ENCODE measurements at regions not wholly inside any gene's neighbourhood (a gene's known extent, or its start where the extent isn't known, plus 50 kb on each side); places are given as distances from the start of the nearest gene placed in this dataset.

DNA sequence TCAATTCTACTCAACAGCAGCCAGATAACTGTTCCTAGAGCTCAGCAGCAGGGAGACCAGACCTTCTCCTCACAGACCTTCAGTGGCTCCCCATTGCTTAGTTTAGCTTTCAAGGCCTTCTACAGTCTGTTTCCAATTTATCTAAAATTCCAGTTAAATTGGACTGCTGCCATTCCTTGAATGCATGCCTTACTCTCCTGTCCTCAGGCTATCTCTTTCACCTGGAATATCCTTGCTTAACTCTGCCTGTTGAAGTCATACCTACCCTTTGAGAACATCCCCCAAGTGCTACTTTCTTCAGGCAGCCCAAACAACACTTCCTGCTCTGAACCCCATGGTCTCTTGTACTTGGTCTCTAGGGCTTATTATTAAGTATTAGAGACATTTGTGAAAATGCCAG is 120.7 kb upstream of the TENM4 start:
- no peak overlapping the region for H3K14ac ChIP-seq (replicated peaks; ENCODE audit: low read depth, low read length)
- no peak overlapping the region for H2BK15ac ChIP-seq (ENCODE audit: low read depth, low read length)
- DNase-seq (no peak), ATAC-seq (ENCODE audit: low read depth) (no peak)
- H3K27me3 ChIP-seq (ENCODE audit: control insufficient read depth, insufficient read depth, low read length) = no peaks in the 10 kb centered on the region
- H3K9ac ChIP-seq (ENCODE audit: low read depth, low read length) = no peak overlapping the region
- POLR2A ChIA-PET (ENCODE audit: unreplicated experiment) = no interaction called here
- no peaks in the 10 kb centered on the region for H4K20me1 ChIP-seq (ENCODE audit: insufficient read depth, low read length)
- CTCF ChIA-PET = no interaction called here
- no peaks in the 10 kb centered on the region for H3K9me1 ChIP-seq (ENCODE audit: insufficient read depth, low read length)
- H2AK9ac ChIP-seq (replicated peaks; ENCODE audit: low read depth, low read length, poor library complexity) = no peak overlapping the region
- H4K5ac ChIP-seq (ENCODE audit: low read depth, low read length) = no peak overlapping the region
- no peak overlapping the region for H2BK20ac ChIP-seq (ENCODE audit: low read depth, low read length)
- H3K18ac ChIP-seq (ENCODE audit: low read depth, low read length) = no peak overlapping the region
- H2BK120ac ChIP-seq (ENCODE audit: low read depth, low read length) = no peak overlapping the region
- H3K36me3 ChIP-seq (ENCODE audit: control insufficient read depth, insufficient read depth, low read length) = no peaks in the 10 kb centered on the region
- no peak overlapping the region for H2AFZ ChIP-seq (replicated peaks; ENCODE audit: low read length, poor library complexity)
- no peak overlapping the region for H3K4ac ChIP-seq (ENCODE audit: low read depth, low read length)
- no peak overlapping the region for H3K23ac ChIP-seq (ENCODE audit: low read depth, low read length)
- TF ChIP-seq, protein P1, sequence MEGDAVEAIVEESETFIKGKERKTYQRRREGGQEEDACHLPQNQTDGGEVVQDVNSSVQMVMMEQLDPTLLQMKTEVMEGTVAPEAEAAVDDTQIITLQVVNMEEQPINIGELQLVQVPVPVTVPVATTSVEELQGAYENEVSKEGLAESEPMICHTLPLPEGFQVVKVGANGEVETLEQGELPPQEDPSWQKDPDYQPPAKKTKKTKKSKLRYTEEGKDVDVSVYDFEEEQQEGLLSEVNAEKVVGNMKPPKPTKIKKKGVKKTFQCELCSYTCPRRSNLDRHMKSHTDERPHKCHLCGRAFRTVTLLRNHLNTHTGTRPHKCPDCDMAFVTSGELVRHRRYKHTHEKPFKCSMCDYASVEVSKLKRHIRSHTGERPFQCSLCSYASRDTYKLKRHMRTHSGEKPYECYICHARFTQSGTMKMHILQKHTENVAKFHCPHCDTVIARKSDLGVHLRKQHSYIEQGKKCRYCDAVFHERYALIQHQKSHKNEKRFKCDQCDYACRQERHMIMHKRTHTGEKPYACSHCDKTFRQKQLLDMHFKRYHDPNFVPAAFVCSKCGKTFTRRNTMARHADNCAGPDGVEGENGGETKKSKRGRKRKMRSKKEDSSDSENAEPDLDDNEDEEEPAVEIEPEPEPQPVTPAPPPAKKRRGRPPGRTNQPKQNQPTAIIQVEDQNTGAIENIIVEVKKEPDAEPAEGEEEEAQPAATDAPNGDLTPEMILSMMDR (conservative IDR thresholded peaks at IDR 0.05; ENCODE audit: low read depth, low read length) = no peak
- TF ChIP-seq ELK1 (IDR thresholded peaks at IDR 0.05; ENCODE audit: borderline replicate concordance, low read depth, low read length) (no peak), CEBPB (IDR thresholded peaks at IDR 0.05; ENCODE audit: low read depth, low read length) (no peak), MXI1 (IDR thresholded peaks at IDR 0.05; ENCODE audit: borderline replicate concordance, low read depth, low read length) (no peak), NFE2L2 (IDR thresholded peaks at IDR 0.05; ENCODE audit: low read depth, low read length) (no peak), BHLHE40 (IDR thresholded peaks at IDR 0.05; ENCODE audit: low read depth, low read length) (no peak)
- H3K4me1 ChIP-seq (ENCODE audit: control insufficient read depth, insufficient read depth, low read length) = no peaks in the 10 kb centered on the region
- no peak overlapping the region for H3K4me3 ChIP-seq (ENCODE audit: insufficient read depth, low read depth, low read length)
- no peak overlapping the region for H3K4me2 ChIP-seq (ENCODE audit: low read depth, low read length)
- no peaks in the 10 kb centered on the region for H3K9me3 ChIP-seq (ENCODE audit: control insufficient read depth, insufficient read depth, low read length)
- in situ Hi-C loops (cut with MboI; ENCODE audit: low sequenced_read_pairs) = no loop called here
- H3K56ac ChIP-seq (ENCODE audit: extremely low read depth, insufficient read depth, low read length) = no peak overlapping the region
- H4K8ac ChIP-seq (ENCODE audit: low read depth in 2 of 2, low read length in 2 of 2) = no peak overlapping the region
- dilution Hi-C loops (cut with HindIII; ENCODE audit: low sequenced_read_pairs, unreplicated experiment) = no loop called here
- no peak overlapping the region for H4K91ac ChIP-seq (ENCODE audit: insufficient read depth, low read depth, low read length)
- H3K79me1 ChIP-seq (ENCODE audit: low read depth in 1 of 2, low read length in 2 of 2) = no peaks in the 10 kb centered on the region
- intact Hi-C loops (cut with micrococcal nuclease) = no loop called here
- no peak overlapping the region for H2AK5ac ChIP-seq (ENCODE audit: low read depth, low read length)
- no TSS peak for BruUV-seq (replicated peaks)
- no peak overlapping the region for H3K27ac ChIP-seq (ENCODE audit: insufficient read depth, low read length)
- H2BK5ac ChIP-seq (ENCODE audit: low read depth, low read length, poor library complexity, severe bottlenecking) = no peak overlapping the region
